ENCODE measurements at regions not wholly inside any gene's neighbourhood (a gene's known extent, or its start where the extent isn't known, plus 50 kb on each side); places are given as distances from the start of the nearest gene placed in this dataset.

DNA sequence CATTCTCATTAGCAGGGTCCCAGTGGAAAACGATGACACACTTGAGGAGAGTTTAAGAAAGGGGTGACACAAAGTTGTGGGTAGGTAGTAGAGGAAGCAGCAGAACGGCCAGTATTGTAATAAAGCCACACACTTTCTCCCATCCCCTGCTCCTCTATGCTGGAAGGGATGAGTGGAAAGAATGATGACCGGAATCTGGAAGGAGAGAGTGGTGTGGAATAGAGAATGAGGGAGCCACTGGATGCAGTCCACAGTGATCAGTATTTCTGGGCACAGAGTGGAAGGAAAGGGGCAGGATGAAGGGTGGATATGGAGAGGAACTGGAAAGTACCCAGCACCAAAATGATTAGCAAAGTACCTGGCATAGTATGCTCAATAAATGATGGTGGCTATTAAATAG lies 133.8 kb upstream of the DAB2 start:
- CTCF ChIA-PET: interaction anchor here (1.6 kb wide), 1 partner anchor 11 kb away, joined by 12 read pairs; no protein-coding TSS in a partner anchor

DNA sequence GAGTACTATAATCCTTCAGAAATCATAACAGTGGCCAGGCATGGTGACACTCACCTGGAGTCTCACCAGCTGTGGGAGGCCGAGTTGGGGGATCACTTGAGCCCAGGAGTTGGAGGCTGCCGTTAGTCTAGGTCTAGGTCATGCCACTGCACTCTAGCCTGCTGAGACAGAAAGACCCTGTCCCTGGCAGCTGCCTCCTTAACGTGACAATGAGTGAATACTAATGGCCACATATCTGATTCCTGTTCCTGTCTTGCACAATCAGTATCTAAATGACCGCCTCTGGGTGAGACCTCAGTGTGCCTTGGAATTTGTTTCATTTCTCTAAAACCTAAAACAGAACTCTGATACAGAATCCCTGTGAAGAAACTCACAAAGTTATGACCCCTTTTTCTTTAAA lies 131.0 kb upstream of the DAB2 start:
- Mint-ChIP-seq H3K9me3 (ENCODE audit: unreplicated experiment) (no peaks in the 10 kb centered on the region), H3K4me3 (ENCODE audit: unreplicated experiment) (no peak overlapping the region), H3K27ac (ENCODE audit: low read depth, unreplicated experiment) (no peak overlapping the region), H3K4me1 (ENCODE audit: insufficient read depth, unreplicated experiment) (no peaks in the 10 kb centered on the region), H3K36me3 (ENCODE audit: insufficient read depth, unreplicated experiment) (no peaks in the 10 kb centered on the region), H3K27me3 (ENCODE audit: insufficient read depth, unreplicated experiment) (no peaks in the 10 kb centered on the region)
- CTCF ChIA-PET: interaction anchor here (0.7 to 1.7 kb wide), 4 partner anchors 15 to 651 kb away, joined by 4 to 7 read pairs (median 6); no protein-coding TSS in a partner anchor
- DNase-seq (ENCODE audit: unreplicated experiment): no peak
- TF ChIP-seq, protein P1, sequence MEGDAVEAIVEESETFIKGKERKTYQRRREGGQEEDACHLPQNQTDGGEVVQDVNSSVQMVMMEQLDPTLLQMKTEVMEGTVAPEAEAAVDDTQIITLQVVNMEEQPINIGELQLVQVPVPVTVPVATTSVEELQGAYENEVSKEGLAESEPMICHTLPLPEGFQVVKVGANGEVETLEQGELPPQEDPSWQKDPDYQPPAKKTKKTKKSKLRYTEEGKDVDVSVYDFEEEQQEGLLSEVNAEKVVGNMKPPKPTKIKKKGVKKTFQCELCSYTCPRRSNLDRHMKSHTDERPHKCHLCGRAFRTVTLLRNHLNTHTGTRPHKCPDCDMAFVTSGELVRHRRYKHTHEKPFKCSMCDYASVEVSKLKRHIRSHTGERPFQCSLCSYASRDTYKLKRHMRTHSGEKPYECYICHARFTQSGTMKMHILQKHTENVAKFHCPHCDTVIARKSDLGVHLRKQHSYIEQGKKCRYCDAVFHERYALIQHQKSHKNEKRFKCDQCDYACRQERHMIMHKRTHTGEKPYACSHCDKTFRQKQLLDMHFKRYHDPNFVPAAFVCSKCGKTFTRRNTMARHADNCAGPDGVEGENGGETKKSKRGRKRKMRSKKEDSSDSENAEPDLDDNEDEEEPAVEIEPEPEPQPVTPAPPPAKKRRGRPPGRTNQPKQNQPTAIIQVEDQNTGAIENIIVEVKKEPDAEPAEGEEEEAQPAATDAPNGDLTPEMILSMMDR (IDR thresholded peaks at IDR 0.05; ENCODE audit: unreplicated experiment): no peak
- POLR2A ChIA-PET: interaction anchor here (0.6 kb wide), 1 partner anchor 502 kb away, joined by 3 read pairs; no protein-coding TSS in a partner anchor
- no TSS peak for BruUV-seq (replicated peaks)
- intact Hi-C loops (cut with micrococcal nuclease): no loop called here

More for the DNA sequence above, 133.8 kb upstream of the DAB2 start:
- H3K4me3 Mint-ChIP-seq (ENCODE audit: unreplicated experiment): no peak overlapping the region
- intact Hi-C loops (cut with micrococcal nuclease): no loop called here
- POLR2A ChIA-PET: no interaction called here
- no peak overlapping the region for H3K27ac Mint-ChIP-seq (ENCODE audit: low read depth, unreplicated experiment)
- H3K4me1 Mint-ChIP-seq (ENCODE audit: insufficient read depth, unreplicated experiment): no peaks in the 10 kb centered on the region
- BruUV-seq (replicated peaks): no TSS peak
- H3K36me3 Mint-ChIP-seq (ENCODE audit: insufficient read depth, unreplicated experiment): no peaks in the 10 kb centered on the region
- TF ChIP-seq, protein P1 (IDR thresholded peaks at IDR 0.05; ENCODE audit: unreplicated experiment): no peak
- no peak for DNase-seq (ENCODE audit: unreplicated experiment)
- H3K9me3 Mint-ChIP-seq (ENCODE audit: unreplicated experiment): no peaks in the 10 kb centered on the region
- H3K27me3 Mint-ChIP-seq (ENCODE audit: insufficient read depth, unreplicated experiment): no peaks in the 10 kb centered on the region

DNA sequence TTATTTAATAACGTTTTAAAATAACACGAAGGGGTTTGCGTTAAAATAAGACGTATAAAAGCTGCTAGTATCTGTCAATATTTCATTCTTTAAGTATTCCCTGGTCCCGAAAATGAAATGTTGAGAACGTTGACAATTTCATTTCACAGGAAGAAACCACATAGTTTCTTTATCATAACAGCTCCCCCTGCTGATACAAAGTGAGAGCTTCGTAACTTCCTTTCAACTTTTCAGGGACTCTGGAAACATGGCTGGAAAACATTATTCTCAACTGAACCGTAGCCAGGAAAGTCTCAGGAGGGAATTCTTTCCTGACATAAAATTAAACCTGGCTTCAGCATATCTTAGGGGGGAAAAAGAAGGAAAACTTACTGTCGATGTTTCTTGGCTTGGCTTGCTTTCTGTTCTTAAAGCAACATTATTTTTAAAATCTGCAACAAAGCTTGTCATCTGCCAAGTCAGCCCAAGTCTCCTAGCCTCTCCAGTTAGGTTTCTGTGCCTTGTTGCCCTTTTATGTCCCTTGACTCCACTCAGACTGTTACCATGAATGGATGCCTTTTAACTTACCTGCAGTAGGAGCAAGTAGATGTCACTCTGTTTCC lies 122.9 kb upstream of the DAB2 start:
- CTCF ChIA-PET: interaction anchor here (0.5 to 11.2 kb wide), 45 partner anchors 10 to 1399 kb away, joined by 3 to 355 read pairs (median 4); partner anchors contain the start of gene DAB2
- Mint-ChIP-seq H3K4me3 (ENCODE audit: unreplicated experiment) (no peak overlapping the region), H3K27me3 (ENCODE audit: insufficient read depth, unreplicated experiment) (no peaks in the 10 kb centered on the region), H3K27ac (ENCODE audit: low read depth, unreplicated experiment) (no peak overlapping the region), H3K4me1 (ENCODE audit: insufficient read depth, unreplicated experiment) (no peaks in the 10 kb centered on the region), H3K9me3 (ENCODE audit: unreplicated experiment) (no peaks in the 10 kb centered on the region), H3K36me3 (ENCODE audit: insufficient read depth, unreplicated experiment) (no peaks in the 10 kb centered on the region)
- BruUV-seq (replicated peaks): no TSS peak
- POLR2A ChIA-PET: interaction anchor here (1.2 to 2.9 kb wide), 2 partner anchors 171 to 178 kb away, joined by 4 to 25 read pairs; no protein-coding TSS in a partner anchor
- peak; percentile 73 for DNase-seq (ENCODE audit: unreplicated experiment)
- TF ChIP-seq, protein P1 (IDR thresholded peaks at IDR 0.05; ENCODE audit: unreplicated experiment): peak; percentile 65
- intact Hi-C loops (cut with micrococcal nuclease): loop anchor here (1.0 to 2.0 kb wide), 3 partner anchors 171 to 399 kb away; no protein-coding TSS in a partner anchor

DNA sequence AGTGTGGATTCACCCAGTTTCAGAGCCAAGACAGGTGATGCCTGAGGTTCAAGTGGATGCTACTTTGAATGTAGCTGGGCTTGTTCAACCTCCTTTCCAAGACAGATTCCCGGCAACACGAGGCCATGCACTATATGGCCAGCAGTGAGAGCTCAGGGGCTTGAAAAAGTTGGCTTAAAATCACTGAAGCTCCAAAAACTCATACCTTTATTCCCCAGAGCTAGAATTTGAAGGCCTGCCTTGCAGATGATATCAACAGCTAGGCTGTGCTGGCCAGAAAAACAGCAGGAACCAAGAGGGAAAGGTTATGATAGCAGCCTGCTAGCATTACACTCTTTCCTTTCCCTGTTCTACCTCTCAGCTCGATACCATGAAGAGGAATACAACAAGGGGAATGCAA lies 120.2 kb upstream of the DAB2 start:
- BruUV-seq (replicated peaks): no TSS peak
- Mint-ChIP-seq H3K27me3 (ENCODE audit: insufficient read depth, unreplicated experiment) (no peaks in the 10 kb centered on the region), H3K4me3 (ENCODE audit: unreplicated experiment) (no peak overlapping the region), H3K36me3 (ENCODE audit: insufficient read depth, unreplicated experiment) (no peaks in the 10 kb centered on the region), H3K4me1 (ENCODE audit: insufficient read depth, unreplicated experiment) (no peaks in the 10 kb centered on the region), H3K27ac (ENCODE audit: low read depth, unreplicated experiment) (no peak overlapping the region), H3K9me3 (ENCODE audit: unreplicated experiment) (no peaks in the 10 kb centered on the region)
- POLR2A ChIA-PET: interaction anchor here (0.7 kb wide), 1 partner anchor 1163 kb away, joined by 3 read pairs; no protein-coding TSS in a partner anchor
- TF ChIP-seq, protein P1 (IDR thresholded peaks at IDR 0.05; ENCODE audit: unreplicated experiment): no peak
- intact Hi-C loops (cut with micrococcal nuclease): no loop called here
- CTCF ChIA-PET: interaction anchor here (1.1 to 11.2 kb wide), 5 partner anchors 26 to 179 kb away, joined by 3 to 355 read pairs (median 3); no protein-coding TSS in a partner anchor
- no peak for DNase-seq (ENCODE audit: unreplicated experiment)

All from MCF 10A (cell line).